ENCODE measurements at regions not wholly inside any gene's neighbourhood (a gene's known extent, or its start where the extent isn't known, plus 50 kb on each side); places are given as distances from the start of the nearest gene placed in this dataset.

GRCh38 chr10:62634576-62634975 lies 169.9 kb upstream of the ADO start:
- TF ChIP-seq CTCF (IDR thresholded peaks at IDR 0.05) (no peak), POLR2A (IDR thresholded peaks at IDR 0.05) (no peak)
